Small intestine (tissue), 7 donors: ENCODE measurements at regions not wholly inside any gene's neighbourhood (a gene's known extent, or its start where the extent isn't known, plus 50 kb on each side); places are given as distances from the start of the nearest gene placed in this dataset.

ENCODE experiments used
- DNase-seq, 2 donors: peaks; one replicate each; pipeline versions ENCODE4 v3.0.0 to v3.0.0-alpha.2; 2013
- FAIRE-seq: peaks from 2 replicates; lab custom pipeline; 2012; peaks lifted over from hg19 to GRCh38; lab: Jason Lieb, UNC
- H3K27ac ChIP-seq, 3 donors: one replicate each; pipeline ENCODE4 v1.5.1; 2013; ENCODE audit warnings: low read length in 2 of 3, mild to moderate bottlenecking in 2 of 3, control low read depth in 1 of 3, inconsistent platforms in 1 of 3, low read depth in 1 of 3, moderate library complexity in 1 of 3
- H3K27me3 ChIP-seq, 3 donors: one replicate each; pipeline ENCODE4 v1.6.1; 2013; ENCODE audit warnings: low read length in 3 of 3, inconsistent platforms in 1 of 3; ENCODE audit not compliant: control insufficient read depth in 3 of 3, insufficient read depth in 3 of 3
- H3K36me3 ChIP-seq, 3 donors: one replicate each; pipeline ENCODE4 v1.6.1; 2013; ENCODE audit warnings: low read length in 3 of 3, inconsistent platforms in 1 of 3, low read depth in 1 of 3, mild to moderate bottlenecking in 1 of 3, moderate library complexity in 1 of 3; ENCODE audit not compliant: control insufficient read depth in 3 of 3, insufficient read depth in 2 of 3
- H3K4me1 ChIP-seq, 3 donors: one replicate each; pipeline ENCODE4 v1.6.1; 2013; ENCODE audit warnings: low read length in 2 of 3, inconsistent platforms in 1 of 3, low read depth in 1 of 3, mild to moderate bottlenecking in 1 of 3, moderate library complexity in 1 of 3; ENCODE audit not compliant: control insufficient read depth in 3 of 3, insufficient read depth in 2 of 3
- H3K4me3 ChIP-seq, 3 donors: one replicate each; pipeline ENCODE4 v1.5.1; 2013; ENCODE audit warnings: low read length in 3 of 3, control low read depth in 1 of 3, inconsistent platforms in 1 of 3, low read depth in 1 of 3, mild to moderate bottlenecking in 1 of 3, moderate library complexity in 1 of 3
- H3K9me3 ChIP-seq, 2 donors: one replicate each; pipeline ENCODE4 v1.6.1; 2013; ENCODE audit warnings: low read depth in 1 of 2, low read length in 1 of 2; ENCODE audit not compliant: control insufficient read depth in 2 of 2, insufficient read depth in 1 of 2
- WGBS, 3 donors: extraction: QIAGEN DNeasy Blood & Tissue Kit; methylation state at CpG; one replicate each; pipeline ENCODE4 v1.1.7; 2013; 5-methylcytosine and 5-hydroxymethylcytosine counted together
- donor health status: healthy with polysubstance abuse.
- donor health status: control.
- donor health status: control.
- donor health status: Bipolar disorder and iron deficiency.
- donor health status: healthy.

DNA sequence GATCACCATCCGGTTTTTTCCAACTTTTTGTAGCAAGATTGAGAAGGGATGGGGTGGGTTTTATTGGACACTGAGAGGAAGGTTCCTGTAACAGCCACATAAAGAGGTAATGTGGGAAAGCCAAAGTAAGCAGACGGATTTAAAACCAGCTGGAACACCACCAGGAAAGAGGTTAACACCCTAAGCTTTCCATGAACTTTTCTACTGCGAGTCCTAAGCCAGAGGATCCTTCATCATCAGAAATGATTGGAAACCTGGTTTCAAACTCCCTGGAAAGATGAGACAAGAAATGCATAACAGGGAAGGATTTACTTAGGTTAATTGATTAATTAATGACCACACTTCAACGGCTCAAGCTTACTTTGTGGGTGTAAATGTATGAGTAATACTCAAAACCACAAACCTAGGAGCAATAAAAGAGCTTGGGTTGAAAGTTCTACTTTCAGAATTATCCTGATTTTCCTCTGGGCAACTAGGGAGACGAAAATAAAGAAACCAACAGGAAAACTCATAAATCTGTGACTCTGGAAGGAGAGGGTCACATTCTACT is 91.5 kb downstream of the COX18 start:
- H3K4me1 ChIP-seq, result no peaks in the 10 kb centered on the region
- H3K27me3 ChIP-seq, result no peaks in the 10 kb centered on the region
- no peak overlapping the region for H3K4me3 ChIP-seq
- FAIRE-seq (no peak), DNase-seq (no peak)
- WGBS, 3 donors, result 41 to 60% (median 48%) methylated on average over 5 of the region's 5 CpGs
- no peak overlapping the region for H3K27ac ChIP-seq
- H3K9me3 ChIP-seq, result no peaks in the 10 kb centered on the region
- no peaks in the 10 kb centered on the region for H3K36me3 ChIP-seq

DNA sequence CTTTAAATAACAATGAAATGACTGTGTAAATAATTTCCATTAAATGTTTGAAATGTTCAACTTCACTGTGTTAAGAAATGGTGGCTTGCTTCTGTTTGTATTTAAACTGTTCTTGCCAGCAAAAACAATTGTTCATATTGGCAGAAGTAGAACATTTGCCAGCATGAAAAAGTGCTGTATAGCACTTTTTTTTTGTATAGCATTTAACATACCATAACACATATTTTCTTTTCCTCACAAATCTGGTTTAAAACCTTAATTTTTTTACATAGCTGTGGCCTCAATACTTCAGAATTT is 94.1 kb downstream of the COX18 start:
- Histone ChIP-seq H3K27me3 (no peaks in the 10 kb centered on the region), H3K4me1 (no peaks in the 10 kb centered on the region), H3K9me3 (no peaks in the 10 kb centered on the region), H3K4me3 (no peak overlapping the region), H3K27ac (no peak overlapping the region), H3K36me3 (no peaks in the 10 kb centered on the region)
- FAIRE-seq (no peak), DNase-seq (no peak)

DNA sequence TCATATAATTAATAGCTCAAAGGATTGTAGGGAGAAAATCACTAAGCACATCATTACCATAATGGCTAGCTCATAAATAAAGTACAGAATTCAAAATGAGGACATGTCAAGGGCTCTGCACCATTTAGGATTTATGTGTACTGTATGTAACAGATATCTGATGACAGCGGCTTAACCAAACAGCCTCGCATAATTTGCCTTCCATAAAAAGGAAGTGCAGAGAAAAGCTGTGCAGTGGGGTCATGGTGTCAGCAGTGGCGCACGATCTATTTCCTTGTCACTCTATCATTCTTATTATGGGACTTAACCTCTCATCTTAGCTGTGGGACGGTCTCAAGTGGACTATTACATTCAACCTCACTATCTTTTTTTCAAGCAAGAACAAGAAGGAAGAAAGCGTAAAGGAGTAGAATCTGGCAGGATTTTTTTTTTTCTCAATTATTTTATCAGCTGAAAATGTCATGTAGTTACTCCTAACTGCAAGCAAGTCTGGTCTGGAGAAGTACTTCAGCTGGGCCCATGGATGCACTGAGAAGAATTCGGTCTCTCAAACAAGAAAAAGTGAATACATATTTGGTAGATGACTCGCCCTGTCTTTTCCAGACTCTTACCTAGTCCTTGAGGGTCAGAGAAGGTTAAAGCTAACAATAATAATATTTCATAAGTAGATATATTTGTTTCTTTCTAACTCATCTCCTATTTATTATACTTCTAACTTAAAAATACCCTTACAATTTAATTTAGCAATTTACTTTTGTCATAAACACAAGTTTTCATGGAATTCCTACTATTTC is 94.6 kb downstream of the COX18 start:
- WGBS, 3 donors, result 50 to 66% (median 59%) methylated on average over 8 of the region's 8 CpGs

DNA sequence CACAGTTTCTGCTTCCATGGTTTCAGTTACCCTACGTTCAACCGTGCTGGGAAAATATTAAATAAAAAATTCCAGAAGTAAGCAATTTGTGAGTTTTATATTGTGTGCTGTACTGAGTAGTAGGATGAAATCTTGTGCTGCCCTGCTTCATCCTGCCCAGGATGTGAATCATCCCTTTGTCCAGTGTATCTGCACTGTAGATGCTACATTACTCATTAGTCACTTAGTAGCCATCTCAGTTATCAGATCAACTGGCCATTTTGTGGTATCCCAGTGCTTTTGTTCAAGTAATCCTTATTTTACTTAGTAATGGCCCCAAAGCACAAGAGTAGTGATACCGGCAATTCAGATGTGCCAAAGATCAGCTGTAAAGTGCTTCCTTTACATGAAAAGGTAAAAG is 97.9 kb downstream of the COX18 start:
- H3K4me1 ChIP-seq, result no peaks in the 10 kb centered on the region
- no peaks in the 10 kb centered on the region for H3K27me3 ChIP-seq
- DNase-seq (no peak), FAIRE-seq (no peak)
- 86 to 91% (median 88%) methylated on average over 3 of the region's 3 CpGs for WGBS, 3 donors
- no peaks in the 10 kb centered on the region for H3K36me3 ChIP-seq
- no peak overlapping the region for H3K27ac ChIP-seq
- no peak overlapping the region for H3K4me3 ChIP-seq
- H3K9me3 ChIP-seq, result no peaks in the 10 kb centered on the region

More for the DNA sequence above, 94.6 kb downstream of the COX18 start:
- FAIRE-seq, result no peak
- Histone ChIP-seq H3K9me3 (no peaks in the 10 kb centered on the region), H3K4me1 (no peaks in the 10 kb centered on the region), H3K27ac (no peak overlapping the region), H3K36me3 (no peaks in the 10 kb centered on the region), H3K4me3 (no peak overlapping the region), H3K27me3 (no peaks in the 10 kb centered on the region)
- no peak for DNase-seq

DNA sequence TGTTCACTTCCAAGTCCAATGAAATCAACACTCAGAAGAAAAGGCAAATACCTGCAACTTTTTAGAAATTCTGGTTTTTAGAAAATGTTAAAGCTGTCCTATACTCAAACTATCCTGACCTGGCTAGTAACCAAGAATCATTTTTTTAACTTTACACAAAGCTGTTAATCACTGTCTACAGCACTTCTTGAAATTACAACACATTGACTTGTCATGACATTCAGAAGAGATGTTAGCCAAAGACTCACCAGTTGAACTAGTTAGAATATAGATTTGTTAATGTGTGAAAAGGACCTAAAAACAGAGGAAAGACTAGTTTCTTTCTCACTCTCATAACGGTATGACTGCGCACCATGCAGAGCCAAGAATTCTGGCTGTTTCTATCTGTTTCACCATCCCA is 98.8 kb downstream of the COX18 start:
- 89 to 92% (median 91%) methylated on average over 2 of the region's 2 CpGs for WGBS, 3 donors
- H3K9me3 ChIP-seq, result no peaks in the 10 kb centered on the region
- FAIRE-seq (no peak), DNase-seq (no peak)
- no peaks in the 10 kb centered on the region for H3K27me3 ChIP-seq
- H3K4me1 ChIP-seq, result no peaks in the 10 kb centered on the region
- no peak overlapping the region for H3K4me3 ChIP-seq
- no peaks in the 10 kb centered on the region for H3K36me3 ChIP-seq
- H3K27ac ChIP-seq, result no peak overlapping the region

DNA sequence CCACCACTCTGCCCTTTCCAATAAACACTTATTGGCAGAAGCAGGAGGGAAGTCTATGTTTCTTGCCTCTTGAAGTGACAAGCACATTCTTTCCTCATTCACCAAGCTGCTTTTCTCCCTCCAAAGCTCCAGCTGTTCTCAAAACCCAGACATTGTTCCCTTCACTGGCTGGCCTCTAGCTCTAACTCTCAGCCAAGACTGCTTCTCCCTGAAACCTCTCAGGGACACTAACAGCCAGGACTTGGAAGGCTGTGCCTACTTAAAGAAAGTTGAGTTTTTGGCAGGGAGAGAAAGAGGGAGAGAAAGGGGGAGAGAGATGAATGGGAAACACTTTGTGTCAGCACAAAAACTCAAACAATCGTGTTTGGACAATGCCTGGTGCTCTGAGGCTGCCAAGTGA is 99.5 kb downstream of the COX18 start:
- no peaks in the 10 kb centered on the region for H3K4me1 ChIP-seq
- DNase-seq (no peak), FAIRE-seq (no peak)
- no peaks in the 10 kb centered on the region for H3K27me3 ChIP-seq
- H3K9me3 ChIP-seq, result no peaks in the 10 kb centered on the region
- no peak overlapping the region for H3K4me3 ChIP-seq
- H3K27ac ChIP-seq, result no peak overlapping the region
- 30 to 44% (median 32%) methylated on average over 1 of the region's 1 CpG for WGBS, 3 donors
- H3K36me3 ChIP-seq, result no peaks in the 10 kb centered on the region

DNA sequence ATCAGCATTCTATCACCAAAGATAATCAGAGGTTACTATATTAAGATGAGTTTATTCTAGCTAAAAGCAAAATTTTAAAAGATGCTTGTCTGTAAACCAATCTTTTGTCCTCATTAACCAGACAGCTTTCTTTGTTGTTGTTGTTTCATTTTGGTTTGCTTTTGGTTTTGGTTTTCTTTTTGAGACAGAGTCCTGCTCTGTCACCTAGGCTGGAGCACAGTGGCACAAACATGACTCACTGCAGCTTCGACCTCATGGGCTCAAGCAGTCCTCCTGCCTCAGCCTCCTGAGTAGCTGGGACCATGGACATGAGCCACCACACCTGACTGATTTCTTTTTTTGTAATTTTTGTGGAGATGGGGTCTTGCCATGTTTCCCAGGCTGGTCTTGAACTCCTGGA is 102.9 kb downstream of the COX18 start:
- Histone ChIP-seq H3K4me1 (no peaks in the 10 kb centered on the region), H3K36me3 (no peaks in the 10 kb centered on the region), H3K9me3 (no peaks in the 10 kb centered on the region), H3K27ac (no peak overlapping the region), H3K27me3 (no peaks in the 10 kb centered on the region), H3K4me3 (no peak overlapping the region)
- DNase-seq (no peak), FAIRE-seq (no peak)
- 32 to 47% (median 41%) methylated on average over 1 of the region's 1 CpG for WGBS, 3 donors

DNA sequence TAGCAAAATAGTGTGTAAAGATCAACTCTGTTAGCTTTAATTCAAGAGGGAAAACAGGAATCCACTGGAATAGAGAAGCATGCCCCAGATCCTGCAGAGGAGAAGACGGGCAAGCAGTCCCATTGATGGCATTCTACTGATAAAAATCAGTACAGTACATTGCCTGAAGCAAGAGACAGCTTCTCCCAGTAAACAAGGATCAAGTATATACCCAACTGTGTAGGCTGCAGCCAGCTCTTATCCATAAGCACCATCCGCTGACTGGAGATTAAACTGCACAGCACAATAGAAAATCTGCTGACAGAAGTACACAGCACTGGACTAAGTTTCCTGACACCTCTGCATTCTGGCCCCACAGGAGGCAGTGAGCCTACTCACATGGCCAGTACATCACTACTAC is 110.1 kb downstream of the COX18 start:
- no peaks in the 10 kb centered on the region for H3K27me3 ChIP-seq
- FAIRE-seq, result no peak
- H3K36me3 ChIP-seq, result no peaks in the 10 kb centered on the region
- H3K4me3 ChIP-seq, result no peak overlapping the region
- no peaks in the 10 kb centered on the region for H3K4me1 ChIP-seq
- H3K9me3 ChIP-seq, result peaks cover 0 to 2% of the 10 kb centered on the region in 2 donors
- 73 to 76% (median 74%) methylated on average over 2 of the region's 2 CpGs for WGBS, 3 donors
- DNase-seq, result no peak
- no peak overlapping the region for H3K27ac ChIP-seq

DNA sequence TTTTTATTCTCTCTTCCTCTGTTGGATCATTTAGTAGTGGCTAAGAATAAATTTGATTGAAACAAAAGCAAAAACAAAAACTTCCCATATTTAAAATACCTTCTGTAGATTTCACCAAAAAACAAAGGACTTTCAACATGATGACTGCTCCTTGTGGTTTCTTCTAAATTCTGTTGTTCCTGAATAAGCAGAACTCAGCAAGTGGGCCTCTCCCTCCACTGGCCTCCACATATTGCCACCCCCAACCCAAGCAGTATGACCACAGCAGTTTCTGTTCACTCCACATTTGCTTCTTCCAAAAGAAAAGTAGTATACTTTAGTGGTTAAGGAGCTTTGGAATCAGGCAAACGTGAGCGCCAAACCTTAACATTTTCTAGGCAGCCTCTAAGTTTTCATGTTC is 114.7 kb downstream of the COX18 start:
- no peak for DNase-seq
- Histone ChIP-seq H3K9me3 (no peaks in the 10 kb centered on the region), H3K36me3 (no peaks in the 10 kb centered on the region), H3K27me3 (no peaks in the 10 kb centered on the region), H3K4me1 (no peaks in the 10 kb centered on the region), H3K27ac (no peak overlapping the region), H3K4me3 (no peak overlapping the region)
- WGBS, 3 donors, result 84 to 88% (median 84%) methylated on average over 2 of the region's 2 CpGs
- no peak for FAIRE-seq
